NCI-H146 (cell line): ENCODE measurements at regions not wholly inside any gene's neighbourhood (a gene's known extent, or its start where the extent isn't known, plus 50 kb on each side); places are given as distances from the start of the nearest gene placed in this dataset.
A peak's percentile ranks its signal among the peaks of the same experiment; 100 is the strongest.
"Not testable (repeated sequence)": the region's sequence is repeated elsewhere in the genome, so short reads cannot be mapped to it uniquely, and the experiment has no call there.

ENCODE experiments used
- DNase-seq: peaks from one replicate; lab custom pipeline; 2025; lab: John Stamatoyannopoulos, UW

GRCh38 chr5:52255308-52255707 lies 532.4 kb upstream of the ITGA1 start:
- DNase-seq = no peak

DNA sequence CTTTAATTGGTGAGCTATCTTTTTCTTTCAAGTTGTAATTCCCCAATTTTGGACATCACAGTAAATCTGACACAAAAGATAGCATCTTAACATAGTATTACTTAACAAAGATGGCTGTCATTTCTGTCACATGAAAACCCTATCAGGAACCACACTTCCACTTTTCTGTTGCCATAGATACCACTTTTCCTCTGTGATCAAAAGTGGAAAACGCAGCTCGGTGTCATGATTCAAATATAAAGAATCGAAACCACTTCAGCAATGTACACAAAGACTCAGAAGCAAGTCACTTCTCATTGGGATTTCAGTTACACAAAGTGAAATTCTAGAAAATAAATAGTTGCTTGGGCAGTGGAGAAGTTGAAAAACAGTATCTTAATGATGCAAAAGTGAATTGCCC lies 524.9 kb upstream of the ITGA1 start:
- DNase-seq = no peak

DNA sequence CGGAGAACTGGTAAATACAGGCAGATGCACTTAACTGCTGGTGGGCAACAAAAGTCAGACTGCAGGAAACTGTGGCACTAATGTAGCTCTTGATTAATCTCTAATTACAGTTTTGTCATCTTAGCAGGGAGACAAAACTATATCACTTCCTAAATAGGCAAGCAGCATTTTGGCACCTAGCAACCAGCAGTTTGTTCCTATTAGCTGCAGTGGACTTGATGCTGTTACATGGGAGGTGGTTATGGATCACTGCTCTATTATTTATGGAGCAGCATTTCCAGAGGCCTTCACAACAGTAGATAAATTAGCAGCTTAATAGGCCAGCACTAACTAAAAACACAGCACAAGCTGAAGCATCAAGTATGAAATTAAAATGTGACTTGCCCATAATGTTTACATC lies 518.3 kb upstream of the ITGA1 start:
- peak; percentile 98 for DNase-seq

DNA sequence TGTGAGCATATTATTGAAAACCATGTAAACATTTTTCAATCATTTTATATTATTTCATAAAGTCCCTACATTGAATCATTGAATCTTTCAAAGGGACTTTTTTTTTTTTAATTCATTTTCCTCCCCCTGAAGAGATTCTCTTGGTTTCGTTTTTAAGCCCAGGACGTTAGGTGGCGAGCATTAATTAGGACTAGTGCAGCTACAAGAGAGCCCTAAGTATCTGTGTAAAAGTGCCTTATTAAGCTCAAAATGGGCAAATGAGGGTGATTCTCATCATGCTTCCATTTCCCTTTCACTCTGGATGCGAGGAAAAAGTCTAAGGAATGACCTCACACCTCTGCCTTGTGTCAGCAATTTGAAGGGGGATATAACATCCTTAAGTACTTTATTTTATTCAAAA lies 517.9 kb upstream of the ITGA1 start:
- DNase-seq = peak; percentile 78

DNA sequence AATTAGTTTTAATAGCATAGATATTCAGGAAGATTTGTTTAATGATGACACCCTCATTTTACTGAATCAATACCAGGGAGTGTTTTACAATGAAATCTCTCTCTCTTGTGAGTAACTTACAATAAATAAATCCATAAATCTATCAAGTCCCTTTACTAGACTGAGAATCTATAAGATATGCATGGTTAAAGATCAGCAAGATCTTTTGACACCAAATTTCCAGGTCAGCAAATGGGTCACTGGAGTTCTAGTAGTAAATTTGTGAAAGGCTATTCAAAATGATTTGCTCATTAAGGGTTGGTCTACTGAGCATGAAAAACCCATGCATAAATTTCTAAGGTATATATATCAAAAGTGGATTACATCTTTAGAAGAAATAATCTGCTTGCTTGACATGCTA lies 512.1 kb upstream of the ITGA1 start:
- DNase-seq = peak; percentile 54

DNA sequence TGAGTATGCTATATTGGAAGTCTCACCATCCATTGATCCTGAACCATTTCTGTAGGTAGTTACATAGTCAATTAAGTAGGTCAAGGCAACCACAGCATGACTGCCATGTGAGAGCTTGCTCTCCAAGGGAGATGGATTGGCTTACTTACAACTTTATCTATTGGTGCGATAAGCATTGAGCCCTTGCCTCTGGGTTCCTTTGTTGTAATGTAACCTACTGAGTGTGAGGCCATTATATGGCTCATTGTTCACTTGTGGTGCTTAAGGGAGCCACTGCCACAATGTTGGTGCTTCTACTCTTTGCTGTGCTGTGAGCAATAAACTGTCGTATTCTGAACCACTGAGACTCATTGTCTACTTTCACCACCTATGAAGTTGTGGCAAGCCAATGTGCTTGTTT lies 510.6 kb upstream of the ITGA1 start:
- no peak for DNase-seq

- no peak for DNase-seq
Measured at GRCh38 chr5:52282647-52283046, 505.1 kb upstream of the ITGA1 start.

- DNase-seq = no peak
Measured at GRCh38 chr5:52283221-52283620, 504.5 kb upstream of the ITGA1 start.

DNA sequence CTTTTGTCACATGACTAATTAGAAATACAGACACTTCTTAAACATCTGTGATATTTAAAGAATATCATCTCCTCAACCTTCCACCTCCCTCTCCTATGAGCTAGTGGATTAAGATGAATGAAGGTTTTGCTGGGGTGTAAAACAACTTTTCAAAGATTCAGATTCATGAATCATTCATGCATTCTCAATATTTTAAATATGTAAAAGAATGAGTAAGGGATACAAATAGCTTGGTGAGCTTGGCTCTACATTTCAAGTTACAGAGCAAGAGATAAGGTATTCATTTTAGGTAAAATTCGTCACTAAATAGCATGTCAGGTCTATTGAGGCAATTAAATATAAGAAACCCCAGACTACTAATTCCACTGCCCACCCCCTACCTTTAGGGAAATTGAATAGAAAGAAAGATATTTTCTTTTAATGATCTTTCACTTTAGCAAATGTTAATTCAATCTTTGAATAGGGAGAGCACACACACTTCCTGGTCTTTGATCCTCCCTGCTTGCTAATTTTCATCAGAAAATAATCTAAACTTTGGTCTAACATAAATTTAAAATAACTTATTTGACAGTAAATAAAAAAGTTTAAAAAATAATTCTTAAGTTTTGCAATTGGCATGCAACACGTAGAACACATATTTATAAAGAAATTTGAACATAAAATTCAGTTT lies 486.9 kb upstream of the ITGA1 start:
- no peak for DNase-seq

GRCh38 chr5:52304816-52305215 lies 482.9 kb upstream of the ITGA1 start:
- not testable (repeated sequence) for DNase-seq

- DNase-seq = no peak
Measured at GRCh38 chr5:52328220-52328806, 459.4 kb upstream of the ITGA1 start.

DNA sequence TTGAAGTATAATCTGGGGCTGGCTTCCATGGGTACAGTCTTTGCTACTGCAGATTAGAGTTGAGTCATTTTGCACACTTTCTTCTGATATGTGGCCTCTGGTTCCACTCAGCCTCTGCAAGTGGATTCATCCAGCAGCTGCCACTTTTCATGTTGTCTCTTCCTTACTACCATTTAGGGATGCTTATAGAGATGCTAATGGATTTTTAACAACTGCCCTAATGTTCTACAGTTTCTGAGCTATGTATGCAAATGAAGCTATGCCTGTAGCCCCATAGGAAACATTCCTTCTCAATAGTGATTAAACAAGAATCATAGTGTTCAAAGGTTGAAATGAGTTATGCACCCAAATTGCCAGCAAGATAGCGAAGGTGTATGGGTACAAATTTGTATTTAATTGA lies 456.0 kb upstream of the ITGA1 start:
- no peak for DNase-seq

DNA sequence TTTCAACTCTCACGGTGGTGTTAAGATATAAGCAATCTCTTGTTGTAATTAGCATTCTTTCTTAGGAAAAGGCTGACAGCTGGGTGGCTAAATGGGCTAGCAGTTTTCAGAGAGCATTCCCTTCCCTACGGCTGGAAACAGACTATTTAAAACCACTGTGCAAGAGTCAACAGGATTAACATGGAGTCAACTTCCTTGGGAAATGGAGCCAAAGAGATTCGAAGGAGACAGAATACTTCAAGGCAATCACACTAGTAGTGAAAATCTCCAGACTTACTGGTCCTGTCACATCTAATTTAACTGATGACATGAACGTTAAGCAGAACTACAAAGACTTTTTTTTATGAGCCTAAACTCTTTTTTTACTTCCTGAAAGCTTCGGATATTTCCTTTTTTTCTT lies 453.3 kb upstream of the ITGA1 start:
- no peak for DNase-seq

DNA sequence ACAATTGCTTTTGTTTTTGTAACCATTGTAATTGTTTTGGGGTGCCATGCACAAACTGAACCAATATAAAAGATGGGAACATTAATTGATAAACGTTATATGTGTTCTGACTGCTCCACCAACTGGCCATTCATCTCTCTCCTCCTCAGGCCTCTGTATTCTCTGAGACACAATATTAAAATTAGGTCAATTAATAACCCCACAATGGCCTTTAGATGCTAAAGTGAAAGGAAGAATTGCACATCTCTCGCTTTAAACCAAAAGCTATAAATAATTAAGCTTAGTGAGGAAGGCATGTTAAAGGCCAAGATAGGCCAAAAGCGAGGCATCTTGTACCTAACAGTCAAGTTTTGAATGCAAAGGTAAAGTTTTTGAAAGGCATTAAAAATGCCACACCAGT lies 448.4 kb upstream of the ITGA1 start:
- no peak for DNase-seq

- DNase-seq = no peak
Measured at GRCh38 chr5:52342361-52342760, 445.4 kb upstream of the ITGA1 start.

GRCh38 chr5:52356311-52356918 lies 431.3 kb upstream of the ITGA1 start:
- peak; percentile 74 for DNase-seq

DNA sequence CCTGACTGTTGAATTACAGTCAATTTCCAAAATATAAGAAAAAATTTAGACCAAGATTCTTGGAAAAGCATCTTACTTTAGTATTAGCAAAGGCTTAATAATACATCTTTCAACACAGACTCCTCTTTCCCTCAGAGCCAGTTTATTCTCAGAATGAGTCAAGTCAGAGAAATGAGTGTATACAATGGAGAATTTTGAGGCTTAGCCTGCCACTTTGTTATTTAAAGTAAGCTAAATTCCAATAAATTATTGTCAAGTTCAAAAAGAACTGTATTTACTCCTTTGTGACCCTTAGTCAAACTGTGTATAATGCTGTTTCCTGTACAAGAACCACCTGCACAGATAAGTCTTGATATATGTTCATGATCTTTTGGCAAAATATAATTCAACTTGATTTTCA lies 428.5 kb upstream of the ITGA1 start:
- DNase-seq = no peak

DNA sequence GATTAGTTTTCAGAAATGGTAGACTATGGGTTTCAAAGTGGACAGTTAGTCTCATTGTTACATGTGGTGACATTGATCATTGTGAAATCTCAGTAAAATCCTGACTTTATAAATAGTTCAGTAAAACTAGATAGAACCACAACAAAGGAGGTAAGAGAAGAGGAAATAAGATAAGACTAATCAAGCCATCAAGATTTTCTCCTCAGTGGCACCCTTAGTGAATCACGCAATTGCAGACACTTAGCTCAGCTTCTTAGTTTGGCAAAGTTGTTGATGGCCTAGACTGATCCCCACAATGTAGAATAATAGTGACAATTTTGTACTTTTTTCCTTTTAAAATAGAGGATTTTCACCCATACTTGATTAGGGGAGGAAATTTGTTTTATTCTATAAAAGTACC lies 426.7 kb upstream of the ITGA1 start:
- DNase-seq = no peak

DNA sequence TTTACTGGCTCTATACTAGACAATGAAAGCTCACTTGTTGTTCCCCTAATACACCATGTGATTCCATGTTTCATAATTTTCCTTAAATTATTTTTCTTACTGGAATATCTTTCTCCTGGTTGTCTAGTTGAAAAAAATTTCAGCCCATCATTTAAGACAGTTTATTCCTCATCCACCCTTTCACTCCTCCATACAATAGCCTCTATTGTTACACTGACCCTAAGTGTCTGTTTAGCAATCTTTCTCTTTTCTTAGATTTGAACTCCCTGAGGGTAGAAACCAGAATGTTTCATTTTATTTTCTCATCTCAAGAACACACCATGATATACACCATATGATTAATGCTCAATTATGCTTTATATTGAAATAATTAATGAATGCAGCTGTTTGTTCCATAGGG lies 413.4 kb upstream of the ITGA1 start:
- DNase-seq = no peak

DNA sequence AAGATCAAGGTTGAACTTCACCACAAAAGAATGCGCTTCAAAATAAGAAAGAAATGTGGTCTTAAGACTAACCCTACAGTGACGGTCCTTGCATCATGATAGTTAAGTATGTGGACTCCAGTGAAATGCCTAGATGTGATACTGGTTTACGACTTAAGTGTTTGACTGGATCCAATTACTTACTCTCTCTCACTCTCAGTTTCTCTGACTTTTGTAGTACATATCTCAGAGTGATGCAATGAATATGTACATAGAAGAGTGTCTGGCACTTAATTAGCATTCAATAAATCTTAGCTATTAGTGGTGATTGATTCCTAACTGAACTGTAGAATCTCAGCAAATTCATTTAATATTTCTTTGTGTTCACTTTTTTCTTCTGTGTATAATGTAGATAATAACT lies 411.7 kb upstream of the ITGA1 start:
- DNase-seq = no peak

DNA sequence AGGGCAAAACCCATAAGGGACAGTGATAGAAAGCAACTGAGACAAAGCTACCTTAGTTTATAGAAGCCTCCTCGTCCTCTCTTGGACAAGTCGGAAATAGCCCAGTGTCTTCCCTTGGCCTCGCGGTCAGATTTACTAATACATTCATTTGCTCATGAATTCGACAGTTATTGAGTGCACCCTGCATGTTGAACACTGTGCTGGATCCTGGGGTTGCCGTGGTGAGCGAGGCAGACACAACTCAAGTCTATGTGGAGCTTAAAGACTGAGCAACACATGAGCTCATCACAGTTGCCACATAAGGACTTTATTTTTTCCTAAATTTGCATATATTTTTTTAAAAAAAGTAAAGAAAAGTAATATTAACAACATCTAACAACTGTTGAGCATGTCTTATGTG lies 411.1 kb upstream of the ITGA1 start:
- no peak for DNase-seq

DNA sequence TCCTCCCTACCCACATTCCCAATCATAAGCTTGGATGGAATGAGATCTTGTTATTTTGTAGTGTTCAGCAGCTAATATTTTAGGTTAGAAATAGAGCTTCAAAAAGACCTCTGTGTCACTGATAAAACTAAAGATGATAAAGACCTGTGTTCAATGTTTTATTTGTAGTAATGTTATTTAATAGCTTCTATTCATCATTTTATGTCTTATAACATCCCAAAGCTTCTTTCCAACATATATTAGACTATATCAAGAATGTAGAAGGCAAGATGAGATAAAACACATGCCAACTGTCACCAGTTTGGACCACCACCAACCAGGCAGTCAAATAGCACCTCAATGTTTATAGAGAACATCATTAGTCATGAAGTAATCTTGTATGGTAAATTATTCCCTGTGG lies 409.5 kb upstream of the ITGA1 start:
- no peak for DNase-seq

GRCh38 chr5:52388349-52388748 lies 399.4 kb upstream of the ITGA1 start:
- DNase-seq = peak; percentile 69

DNA sequence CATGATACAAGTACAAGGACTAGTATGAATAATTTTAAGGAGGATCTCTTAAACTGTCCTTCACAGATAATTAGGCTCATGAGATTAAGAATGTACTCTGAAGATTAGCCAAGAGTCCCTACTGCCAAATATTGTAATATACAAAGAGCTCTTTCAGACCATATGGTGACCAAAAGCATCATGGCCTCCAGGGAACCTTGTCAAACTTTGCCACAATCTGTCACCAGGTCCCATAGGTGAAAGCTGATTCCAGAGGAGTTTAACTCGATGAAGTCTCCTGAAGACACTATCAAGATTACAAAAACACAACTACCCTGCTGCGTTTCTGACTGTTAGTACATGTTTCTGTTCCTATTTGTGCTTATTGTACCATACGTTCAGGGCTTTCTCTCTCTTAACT lies 395.4 kb upstream of the ITGA1 start:
- DNase-seq = no peak
